Chondrocyte (in vitro differentiated cells): ENCODE measurements at regions not wholly inside any gene's neighbourhood (a gene's known extent, or its start where the extent isn't known, plus 50 kb on each side); places are given as distances from the start of the nearest gene placed in this dataset.
"Not testable (repeated sequence)": the region's sequence is repeated elsewhere in the genome, so short reads cannot be mapped to it uniquely, and the experiment has no call there.

Experiments used
- DNase-seq: peaks from one replicate; pipeline ENCODE4 v3.0.0; 2021; ENCODE audit warnings: mixed read lengths, low spot score
- H3K27ac Mint-ChIP-seq: one replicate; pipeline ENCODE4 v1.8.0; 2021; ENCODE audit warnings: mild to moderate bottlenecking, moderate library complexity, mixed read lengths; ENCODE audit not compliant: unreplicated experiment
- H3K27me3 Mint-ChIP-seq: 2 replicates; pipeline ENCODE4 v1.8.0; 2021; ENCODE audit warnings: low read depth, mixed read lengths
- H3K36me3 Mint-ChIP-seq: 2 replicates; pipeline ENCODE4 v1.8.0; 2021; ENCODE audit warnings: low read depth, mixed read lengths
- H3K4me1 Mint-ChIP-seq: 2 replicates; pipeline ENCODE4 v1.8.0; 2021; ENCODE audit warnings: low read depth, mild to moderate bottlenecking, mixed read lengths
- H3K4me3 Mint-ChIP-seq: one replicate; pipeline ENCODE4 v1.8.0; 2021; ENCODE audit warnings: mild to moderate bottlenecking, moderate library complexity, mixed read lengths; ENCODE audit not compliant: unreplicated experiment
- H3K9me3 Mint-ChIP-seq: 2 replicates; pipeline ENCODE4 v1.8.0; 2021; ENCODE audit warnings: low read depth, mixed read lengths
- TF ChIP-seq, protein P1 (sequence below): fragments of 200-600 bp; sonication (generic); IDR thresholded peaks from 2 replicates; pipeline ENCODE4 v1.5.0; 2021; ENCODE audit warnings: antibody characterized with exemption, mild to moderate bottlenecking, moderate library complexity

DNA sequence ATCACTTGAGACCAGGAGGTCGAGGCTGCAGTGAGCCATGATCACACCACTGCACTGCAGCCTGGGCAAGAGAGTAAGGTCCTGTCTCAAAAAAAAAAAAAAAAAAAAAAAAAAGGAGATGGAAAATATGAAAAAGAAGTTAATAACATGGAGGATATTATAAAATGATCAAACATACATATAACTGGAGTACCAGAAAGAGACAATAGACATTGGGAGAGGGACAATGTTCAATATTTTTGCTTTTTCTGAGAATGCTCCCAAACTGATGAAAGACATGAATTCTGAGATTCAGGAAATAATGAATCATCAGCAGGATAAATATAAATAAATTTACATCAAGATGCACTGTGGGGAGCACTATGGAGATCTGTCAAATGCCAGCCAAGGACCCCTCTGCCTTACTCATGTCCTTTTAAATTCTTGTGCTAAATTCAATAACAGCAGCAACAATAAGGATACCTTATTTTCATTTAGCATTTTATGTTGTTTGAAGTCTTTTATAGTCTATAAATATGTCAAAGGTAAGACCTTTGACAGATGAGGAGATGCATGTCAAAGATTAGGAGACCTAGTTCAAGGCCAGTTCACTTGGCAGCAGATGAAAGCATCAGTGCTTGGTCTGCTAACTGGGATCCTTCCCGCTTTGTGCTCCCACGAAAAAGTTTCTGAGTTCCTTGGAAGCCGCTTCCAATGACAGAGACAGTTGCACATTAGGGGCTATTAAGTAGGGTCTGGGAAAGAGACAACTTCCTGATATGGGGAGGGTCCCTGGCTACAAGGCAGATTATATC is 97.7 kb downstream of the TLR5 start:
- Mint-ChIP-seq H3K27ac (no peak overlapping the region), H3K4me1 (no peaks in the 10 kb centered on the region), H3K4me3 (no peak overlapping the region), H3K27me3 (peaks cover 14% of the 10 kb centered on the region), H3K9me3 (peaks cover 17% of the 10 kb centered on the region), H3K36me3 (peaks cover 9% of the 10 kb centered on the region)
- TF ChIP-seq, protein P1, sequence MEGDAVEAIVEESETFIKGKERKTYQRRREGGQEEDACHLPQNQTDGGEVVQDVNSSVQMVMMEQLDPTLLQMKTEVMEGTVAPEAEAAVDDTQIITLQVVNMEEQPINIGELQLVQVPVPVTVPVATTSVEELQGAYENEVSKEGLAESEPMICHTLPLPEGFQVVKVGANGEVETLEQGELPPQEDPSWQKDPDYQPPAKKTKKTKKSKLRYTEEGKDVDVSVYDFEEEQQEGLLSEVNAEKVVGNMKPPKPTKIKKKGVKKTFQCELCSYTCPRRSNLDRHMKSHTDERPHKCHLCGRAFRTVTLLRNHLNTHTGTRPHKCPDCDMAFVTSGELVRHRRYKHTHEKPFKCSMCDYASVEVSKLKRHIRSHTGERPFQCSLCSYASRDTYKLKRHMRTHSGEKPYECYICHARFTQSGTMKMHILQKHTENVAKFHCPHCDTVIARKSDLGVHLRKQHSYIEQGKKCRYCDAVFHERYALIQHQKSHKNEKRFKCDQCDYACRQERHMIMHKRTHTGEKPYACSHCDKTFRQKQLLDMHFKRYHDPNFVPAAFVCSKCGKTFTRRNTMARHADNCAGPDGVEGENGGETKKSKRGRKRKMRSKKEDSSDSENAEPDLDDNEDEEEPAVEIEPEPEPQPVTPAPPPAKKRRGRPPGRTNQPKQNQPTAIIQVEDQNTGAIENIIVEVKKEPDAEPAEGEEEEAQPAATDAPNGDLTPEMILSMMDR = no peak
- no peak for DNase-seq

DNA sequence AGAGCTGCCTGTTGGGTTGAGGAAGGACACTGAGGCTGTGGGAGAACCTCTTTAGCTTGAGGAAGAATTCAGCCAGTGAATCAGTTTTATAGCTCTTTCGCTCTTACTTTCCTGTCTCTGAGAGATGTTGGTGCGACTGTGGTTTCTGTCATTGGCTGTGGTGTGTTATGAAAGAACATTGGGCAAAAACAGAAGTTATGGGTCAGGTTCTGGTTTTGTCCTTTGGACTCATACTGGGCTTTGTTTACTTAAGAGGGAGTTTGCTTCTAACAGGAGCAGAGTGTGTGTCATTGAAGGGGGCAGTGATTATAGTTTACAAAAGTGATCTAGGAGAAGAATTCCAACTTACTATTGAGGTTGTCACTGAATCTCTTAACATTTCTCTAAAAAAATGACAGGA is 97.0 kb downstream of the TLR5 start:
- H3K27ac Mint-ChIP-seq = no peak overlapping the region
- peaks cover 9% of the 10 kb centered on the region for H3K36me3 Mint-ChIP-seq
- DNase-seq = no peak
- peaks cover 10% of the 10 kb centered on the region for H3K27me3 Mint-ChIP-seq
- TF ChIP-seq, protein P1 = no peak
- no peak overlapping the region for H3K4me3 Mint-ChIP-seq
- peaks cover 17% of the 10 kb centered on the region for H3K9me3 Mint-ChIP-seq
- no peaks in the 10 kb centered on the region for H3K4me1 Mint-ChIP-seq

DNA sequence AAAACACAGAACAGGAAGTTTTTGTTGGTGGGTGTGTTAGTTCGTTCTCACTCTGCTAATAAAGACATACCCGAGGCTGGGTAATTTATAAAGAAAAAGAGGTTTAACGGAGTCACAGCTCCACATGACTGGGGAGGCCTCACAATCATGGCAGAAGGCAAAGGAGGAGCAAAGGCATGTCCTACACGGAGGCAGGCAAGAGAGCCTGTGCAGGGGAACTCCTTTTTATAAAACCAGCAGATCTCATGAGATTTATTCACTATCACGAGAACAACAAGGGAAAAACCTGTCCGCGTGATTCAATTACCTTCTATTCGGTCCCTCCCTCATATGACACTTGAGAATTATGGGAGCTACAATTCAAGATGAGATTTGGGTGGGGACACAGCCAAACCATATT is 96.6 kb downstream of the TLR5 start:
- not testable (repeated sequence) for H3K27ac Mint-ChIP-seq, H3K36me3 Mint-ChIP-seq, DNase-seq, H3K27me3 Mint-ChIP-seq, H3K4me3 Mint-ChIP-seq, H3K4me1 Mint-ChIP-seq
- H3K9me3 Mint-ChIP-seq = peaks cover 17% of the 10 kb centered on the region

DNA sequence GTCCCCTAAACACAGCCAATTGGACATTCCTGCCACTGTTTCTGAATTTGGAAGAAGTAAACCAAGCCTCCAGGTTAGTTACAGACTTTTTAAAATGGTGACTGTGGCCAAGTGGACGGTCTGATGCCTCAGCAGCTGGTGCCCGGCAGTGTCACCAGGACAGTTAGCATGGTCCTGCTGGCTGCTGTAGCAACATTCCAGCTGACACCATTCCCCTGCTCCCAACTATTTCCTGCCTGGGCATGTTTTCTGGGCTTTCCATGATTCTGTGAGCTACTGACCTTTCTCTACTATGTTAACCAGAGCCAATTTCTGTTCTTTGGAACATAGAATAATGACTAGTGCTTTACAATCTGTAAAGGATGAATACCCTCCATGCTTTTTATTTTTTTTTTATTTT is 95.0 kb downstream of the TLR5 start:
- Mint-ChIP-seq H3K27ac (no peak overlapping the region), H3K9me3 (peaks cover 17% of the 10 kb centered on the region), H3K4me3 (no peak overlapping the region), H3K27me3 (peaks cover 5% of the 10 kb centered on the region), H3K36me3 (peaks cover 9% of the 10 kb centered on the region), H3K4me1 (no peaks in the 10 kb centered on the region)
- DNase-seq = no peak
- TF ChIP-seq, protein P1 = no peak

DNA sequence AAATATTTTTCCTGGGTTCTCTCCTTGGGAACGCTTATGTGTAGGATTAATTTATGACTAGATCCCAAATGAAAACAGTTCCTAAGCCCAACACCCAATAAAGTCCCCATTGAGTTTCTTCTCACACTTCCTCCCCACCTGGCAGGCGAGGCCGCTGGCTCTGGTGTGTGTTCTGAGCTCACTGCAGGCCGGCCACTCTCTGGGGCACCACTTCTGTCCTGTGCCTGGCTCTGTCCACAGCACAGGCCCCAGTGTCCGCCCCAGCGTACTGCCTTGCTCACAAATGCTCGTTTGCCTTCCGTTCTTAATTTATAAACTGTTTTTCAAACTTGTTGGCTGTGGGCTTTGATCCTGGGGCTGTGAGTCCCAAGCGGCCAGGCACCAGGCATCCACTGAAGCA is 90.6 kb downstream of the TLR5 start:
- H3K4me1 Mint-ChIP-seq = no peaks in the 10 kb centered on the region
- no peak for DNase-seq
- H3K9me3 Mint-ChIP-seq = no peaks in the 10 kb centered on the region
- H3K4me3 Mint-ChIP-seq = no peak overlapping the region
- peaks cover 3% of the 10 kb centered on the region for H3K27me3 Mint-ChIP-seq
- H3K27ac Mint-ChIP-seq = no peak overlapping the region
- TF ChIP-seq, protein P1 = no peak
- H3K36me3 Mint-ChIP-seq = no peaks in the 10 kb centered on the region

DNA sequence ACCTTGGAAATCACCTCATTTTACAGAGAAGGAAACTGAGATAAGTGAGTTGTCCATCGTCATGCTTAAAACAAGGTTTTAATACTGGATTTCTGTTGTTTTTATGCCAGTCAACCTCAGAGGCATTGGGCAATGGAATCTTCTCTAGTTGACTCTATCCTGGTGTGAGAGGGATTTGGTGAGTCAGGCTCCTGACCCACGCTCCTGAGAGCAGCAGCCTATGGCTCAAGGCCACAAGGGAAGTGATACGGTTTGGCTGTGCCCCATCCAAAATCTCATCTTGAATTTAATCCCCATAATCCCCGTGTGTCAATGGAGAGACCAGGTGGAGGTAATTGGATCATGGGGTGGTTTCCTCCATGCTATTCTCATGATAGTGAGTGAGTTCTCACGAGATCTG is 90.1 kb downstream of the TLR5 start:
- Mint-ChIP-seq H3K36me3 (no peaks in the 10 kb centered on the region), H3K4me1 (no peaks in the 10 kb centered on the region), H3K27ac (no peak overlapping the region), H3K27me3 (peaks cover 3% of the 10 kb centered on the region), H3K4me3 (no peak overlapping the region), H3K9me3 (no peaks in the 10 kb centered on the region)
- no peak for DNase-seq
- TF ChIP-seq, protein P1 = no peak
